SK-N-SH (cell line): ENCODE measurements at regions not wholly inside any gene's neighbourhood (a gene's known extent, or its start where the extent isn't known, plus 50 kb on each side); places are given as distances from the start of the nearest gene placed in this dataset.
"Not testable (repeated sequence)": the region's sequence is repeated elsewhere in the genome, so short reads cannot be mapped to it uniquely, and the experiment has no call there.

Experiments
- CTCF ChIA-PET: fragments of 300-600, 350-600 bp; formaldehyde crosslinking; extraction: SDS; loops from one replicate; lab custom pipeline; 2021; lab: Yijun Ruan, JAX
- POLR2A ChIA-PET: fragments of 350-600 bp; sonication (Branson Sonifier 250); formaldehyde crosslinking; extraction: SDS; loops from one replicate; lab custom pipeline; 2020; ENCODE audit warnings: antibody characterized with exemption, inconsistent platforms; lab: Yijun Ruan, JAX
- DNase-seq: peaks from one replicate; pipeline ENCODE4 v3.0.0; 2012
- H2AFZ ChIP-seq: fragments of 200-600 bp; sonication (generic); 2 replicates; pipeline ENCODE4 v1.8.1; 2016; ENCODE audit warnings: antibody characterized with exemption, mild to moderate bottlenecking, low read depth
- H3F3A ChIP-seq: fragments of 200-600 bp; sonication (generic); replicated peaks from 2 replicates; pipeline ENCODE3; 2016; ENCODE audit warnings: antibody characterized with exemption, mild to moderate bottlenecking; ENCODE audit not compliant: insufficient read depth
- H3K27ac ChIP-seq, 2 experiments: fragments of 200-500 bp in 1 of 2; fragments of 200-600 bp in 1 of 2; sonication (Bioruptor generic) in 1 of 2; sonication (generic), shearing (Covaris generic) in 1 of 2; 2 replicates each; pipeline versions ENCODE4 v1.5.1 to v1.6.1; 2014 to 2016; ENCODE audit warnings: low read depth in 2 of 2, inconsistent platforms in 1 of 2, low read length in 1 of 2, mild to moderate bottlenecking in 1 of 2, mixed read lengths in 1 of 2
- H3K27me3 ChIP-seq: fragments of 200-600 bp; sonication (generic), shearing (Covaris generic); 2 replicates; pipeline ENCODE4 v1.6.1; 2016; ENCODE audit warnings: mixed run types; ENCODE audit not compliant: insufficient read depth
- H3K36me3 ChIP-seq, 2 experiments: fragments of 200-500 bp in 1 of 2; fragments of 200-600 bp in 1 of 2; sonication (Bioruptor generic) in 1 of 2; sonication (generic) in 1 of 2; replicated peaks in 1 of 2; 2 replicates each; pipeline versions ENCODE3 to v1.5.1; 2014 to 2016; ENCODE audit warnings: low read length in 1 of 2, mild to moderate bottlenecking in 1 of 2; ENCODE audit not compliant: insufficient read depth in 2 of 2, control insufficient read depth in 1 of 2
- H3K4me1 ChIP-seq, 2 experiments: fragments of 200-500 bp in 1 of 2; fragments of 200-600 bp in 1 of 2; sonication (Bioruptor generic) in 1 of 2; sonication (generic), shearing (Covaris generic) in 1 of 2; 2 replicates each; pipeline versions ENCODE4 v1.5.1 to v1.6.1; 2014 to 2016; ENCODE audit warnings: low read depth in 1 of 2, low read length in 1 of 2, mixed run types in 1 of 2; ENCODE audit not compliant: insufficient read depth in 2 of 2, control insufficient read depth in 1 of 2
- H3K4me2 ChIP-seq: fragments of 200-600 bp; sonication (generic), shearing (Covaris generic); 2 replicates; pipeline ENCODE4 v1.6.1; 2017; ENCODE audit warnings: mixed run types
- H3K4me3 ChIP-seq, 2 experiments: fragments of 200-500 bp in 1 of 2; fragments of 200-600 bp in 1 of 2; sonication (Bioruptor generic) in 1 of 2; sonication (generic), shearing (Covaris generic) in 1 of 2; 2 replicates each; pipeline versions ENCODE4 v1.5.1 to v1.8.1; 2014 to 2016; ENCODE audit warnings: low read depth in 2 of 2, inconsistent platforms in 1 of 2, low read length in 1 of 2, mild to moderate bottlenecking in 1 of 2, mixed read lengths in 1 of 2, moderate library complexity in 1 of 2
- H3K79me2 ChIP-seq: fragments of 200-600 bp; sonication (generic); 2 replicates; pipeline ENCODE4 v1.8.1; 2017; ENCODE audit warnings: mild to moderate bottlenecking; ENCODE audit not compliant: insufficient read depth
- H3K9ac ChIP-seq: fragments of 200-600 bp; sonication (generic); 2 replicates; pipeline ENCODE4 v1.6.1; 2017; ENCODE audit warnings: mixed run types
- H3K9me2 ChIP-seq: fragments of 200-600 bp; sonication (generic); 2 replicates; pipeline ENCODE4 v1.6.1; 2017; ENCODE audit warnings: mixed run types
- H3K9me3 ChIP-seq: fragments of 200-600 bp; sonication (generic); 2 replicates; pipeline ENCODE4 v1.6.1; 2017; ENCODE audit warnings: mixed run types, mild to moderate bottlenecking, moderate library complexity
- H4K20me1 ChIP-seq: fragments of 200-600 bp; sonication (generic); 2 replicates; pipeline ENCODE4 v1.6.1; 2017; ENCODE audit warnings: mild to moderate bottlenecking, mixed run types; ENCODE audit not compliant: insufficient read depth
- ELF1 ChIP-seq: IDR thresholded peaks from 2 replicates; pipeline ENCODE4 v1.4.0; 2012
- EP300 ChIP-seq, 2 experiments: IDR thresholded peaks; 2 replicates each; pipeline versions ENCODE4 v1.4.0 to v1.6.1; 2012; ENCODE audit warnings: borderline replicate concordance in 1 of 2, low read depth in 1 of 2, low read length in 1 of 2
- POLR2AphosphoS5 ChIP-seq: IDR thresholded peaks from 2 replicates; pipeline ENCODE4 v1.6.1; 2012; ENCODE audit warnings: low read depth, low read length
- RAD21 ChIP-seq: IDR thresholded peaks from 2 replicates; pipeline ENCODE4 v1.6.1; 2012; ENCODE audit warnings: mild to moderate bottlenecking, low read length
- RFX5 ChIP-seq: IDR thresholded peaks from 2 replicates; pipeline ENCODE4 v1.6.1; 2012; ENCODE audit warnings: mild to moderate bottlenecking, improper control_type of control experiment, low read length
- TAF1 ChIP-seq: IDR thresholded peaks from 2 replicates; pipeline ENCODE4 v1.6.1; 2012; ENCODE audit warnings: low read depth, mild to moderate bottlenecking, low read length, moderate library complexity, borderline replicate concordance
- WGBS: methylation state at CpG from one replicate; pipeline ENCODE4 v1.1.6; 2017; ENCODE audit warnings: low lambda C conversion rate; 5-methylcytosine and 5-hydroxymethylcytosine counted together
- TF ChIP-seq, protein P1 (sequence below): IDR thresholded peaks from 2 replicates; pipeline ENCODE4; 2012
- TF ChIP-seq, protein P2 (sequence below): fragments of 150-350 bp; IDR thresholded peaks from 2 replicates; pipeline ENCODE4 v1.6.1; 2016; ENCODE audit warnings: mild to moderate bottlenecking, low read depth, low read length
- TF ChIP-seq, protein P3 (sequence below): fragments of 150-350 bp; IDR thresholded peaks from 2 replicates; pipeline ENCODE4 v1.6.1; 2017; ENCODE audit warnings: antibody characterized with exemption, low read length, low read depth, borderline replicate concordance

DNA sequence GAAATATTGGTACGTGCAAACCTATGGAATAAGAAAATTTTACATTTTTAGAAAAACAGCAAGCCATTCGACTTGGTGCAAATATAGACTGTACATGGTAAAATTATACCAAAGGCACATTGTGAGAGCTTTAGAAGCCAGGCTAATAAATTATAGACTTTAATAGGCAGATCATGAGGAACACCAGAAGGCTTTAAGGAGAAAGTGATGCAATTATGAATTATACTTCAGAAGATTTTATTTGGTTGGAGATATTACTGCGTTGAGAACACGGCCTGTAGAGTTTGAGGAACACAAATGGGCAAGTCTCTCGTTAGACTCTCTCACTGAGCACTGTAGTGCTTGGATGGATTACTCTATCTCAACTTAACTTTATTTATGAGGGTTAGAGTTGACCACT is 141.7 kb downstream of the MACC1 start:
- Histone ChIP-seq H2AFZ (no peak overlapping the region), H3K4me1 (no peaks in the 10 kb centered on the region), H4K20me1 (no peaks in the 10 kb centered on the region), H3K9me2 (no peaks in the 10 kb centered on the region), H3K4me2 (no peak overlapping the region), H3K36me3 (no peaks in the 10 kb centered on the region), H3F3A (no peaks in the 10 kb centered on the region), H3K79me2 (no peaks in the 10 kb centered on the region), H3K27ac (no peak overlapping the region)
- CTCF ChIA-PET, result no interaction called here
- 15% methylated on average over 5 of the region's 5 CpGs for WGBS
- POLR2A ChIA-PET, result no interaction called here
- TF ChIP-seq, protein P1, sequence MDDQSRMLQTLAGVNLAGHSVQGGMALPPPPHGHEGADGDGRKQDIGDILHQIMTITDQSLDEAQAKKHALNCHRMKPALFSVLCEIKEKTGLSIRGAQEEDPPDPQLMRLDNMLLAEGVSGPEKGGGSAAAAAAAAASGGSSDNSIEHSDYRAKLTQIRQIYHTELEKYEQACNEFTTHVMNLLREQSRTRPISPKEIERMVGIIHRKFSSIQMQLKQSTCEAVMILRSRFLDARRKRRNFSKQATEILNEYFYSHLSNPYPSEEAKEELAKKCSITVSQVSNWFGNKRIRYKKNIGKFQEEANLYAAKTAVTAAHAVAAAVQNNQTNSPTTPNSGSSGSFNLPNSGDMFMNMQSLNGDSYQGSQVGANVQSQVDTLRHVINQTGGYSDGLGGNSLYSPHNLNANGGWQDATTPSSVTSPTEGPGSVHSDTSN, result no peak
- TF ChIP-seq, protein P2, sequence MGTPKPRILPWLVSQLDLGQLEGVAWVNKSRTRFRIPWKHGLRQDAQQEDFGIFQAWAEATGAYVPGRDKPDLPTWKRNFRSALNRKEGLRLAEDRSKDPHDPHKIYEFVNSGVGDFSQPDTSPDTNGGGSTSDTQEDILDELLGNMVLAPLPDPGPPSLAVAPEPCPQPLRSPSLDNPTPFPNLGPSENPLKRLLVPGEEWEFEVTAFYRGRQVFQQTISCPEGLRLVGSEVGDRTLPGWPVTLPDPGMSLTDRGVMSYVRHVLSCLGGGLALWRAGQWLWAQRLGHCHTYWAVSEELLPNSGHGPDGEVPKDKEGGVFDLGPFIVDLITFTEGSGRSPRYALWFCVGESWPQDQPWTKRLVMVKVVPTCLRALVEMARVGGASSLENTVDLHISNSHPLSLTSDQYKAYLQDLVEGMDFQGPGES, result no peak
- no peak for TF ChIP-seq TAF1
- TF ChIP-seq RAD21, result no peak
- TF ChIP-seq, protein P3, sequence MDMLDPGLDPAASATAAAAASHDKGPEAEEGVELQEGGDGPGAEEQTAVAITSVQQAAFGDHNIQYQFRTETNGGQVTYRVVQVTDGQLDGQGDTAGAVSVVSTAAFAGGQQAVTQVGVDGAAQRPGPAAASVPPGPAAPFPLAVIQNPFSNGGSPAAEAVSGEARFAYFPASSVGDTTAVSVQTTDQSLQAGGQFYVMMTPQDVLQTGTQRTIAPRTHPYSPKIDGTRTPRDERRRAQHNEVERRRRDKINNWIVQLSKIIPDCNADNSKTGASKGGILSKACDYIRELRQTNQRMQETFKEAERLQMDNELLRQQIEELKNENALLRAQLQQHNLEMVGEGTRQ, result no peak
- no peak for TF ChIP-seq ELF1
- no peak for TF ChIP-seq RFX5
- no peak for TF ChIP-seq POLR2AphosphoS5
- TF ChIP-seq EP300 (IDR thresholded peaks at IDR 0.05; ENCODE audit: borderline replicate concordance in 1 of 2, low read depth in 1 of 2, low read length in 1 of 2), result no peak
- TF ChIP-seq, all 33 proteins: peak for 0
- no peaks in the 10 kb centered on the region for H3K9me3 ChIP-seq
- no peak overlapping the region for H3K9ac ChIP-seq
- no peak overlapping the region for H3K4me3 ChIP-seq
- no peak for DNase-seq
- H3K27me3 ChIP-seq, result no peaks in the 10 kb centered on the region

DNA sequence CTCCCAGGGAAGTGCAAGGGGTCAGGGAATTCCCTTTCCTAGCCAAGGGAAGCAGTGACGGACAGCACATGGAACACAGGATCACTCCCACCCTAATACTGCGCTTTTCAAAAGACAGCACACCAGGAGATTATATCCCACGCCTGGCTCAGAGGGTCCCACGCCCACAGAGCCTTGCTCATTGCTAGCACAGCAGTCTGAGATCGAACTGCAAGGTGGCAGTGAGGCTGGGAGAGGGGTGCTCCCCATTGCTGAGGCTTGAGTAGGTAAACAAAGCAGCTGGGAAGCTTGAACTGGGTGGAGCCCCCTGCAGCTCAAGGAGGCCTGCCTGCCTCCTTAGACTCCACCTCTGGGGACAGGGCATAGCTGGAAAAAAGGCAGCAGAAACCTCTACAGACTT is 149.2 kb downstream of the MACC1 start:
- H3K27ac ChIP-seq, H3K27me3 ChIP-seq, H2AFZ ChIP-seq, H3K4me2 ChIP-seq, DNase-seq, H3K79me2 ChIP-seq, H3K36me3 ChIP-seq, H3K4me3 ChIP-seq, H3K9me3 ChIP-seq, H3K9me2 ChIP-seq, H3K9ac ChIP-seq, POLR2A ChIA-PET, CTCF ChIA-PET, H4K20me1 ChIP-seq, H3F3A ChIP-seq, H3K4me1 ChIP-seq: not testable (repeated sequence)
- 20% methylated on average over 5 of the region's 5 CpGs for WGBS
